HUES48 (cell line): ENCODE measurements at regions not wholly inside any gene's neighbourhood (a gene's known extent, or its start where the extent isn't known, plus 50 kb on each side); places are given as distances from the start of the nearest gene placed in this dataset.

Source experiments
- H3K27ac ChIP-seq: one replicate; pipeline ENCODE4 v1.7.0; 2013; ENCODE audit warnings: low read depth, low read length, inconsistent platforms
- H3K27me3 ChIP-seq: 2 replicates; pipeline ENCODE4 v1.6.1; 2013; ENCODE audit warnings: mild to moderate bottlenecking, low read length; ENCODE audit not compliant: control insufficient read depth, insufficient read depth
- H3K36me3 ChIP-seq: 2 replicates; pipeline ENCODE4 v1.6.1; 2013; ENCODE audit warnings: low read length; ENCODE audit not compliant: control insufficient read depth, insufficient read depth
- H3K4me1 ChIP-seq: 2 replicates; pipeline ENCODE4 v1.6.1; 2013; ENCODE audit warnings: mild to moderate bottlenecking, low read length; ENCODE audit not compliant: control insufficient read depth, insufficient read depth
- H3K4me3 ChIP-seq: 2 replicates; pipeline ENCODE4 v1.5.1; 2013; ENCODE audit warnings: mild to moderate bottlenecking, low read depth, low read length
- H3K9ac ChIP-seq: 2 replicates; pipeline ENCODE4 v1.6.1; 2013; ENCODE audit warnings: mild to moderate bottlenecking, low read depth, low read length, moderate library complexity
- H3K9me3 ChIP-seq: 2 replicates; pipeline ENCODE4 v1.6.1; 2013; ENCODE audit warnings: low read length; ENCODE audit not compliant: control insufficient read depth, insufficient read depth

GRCh38 chr13:74769333-74769732 is 635.1 kb upstream of the KLF12 start:
- Histone ChIP-seq H3K4me3 (no peak overlapping the region), H3K27ac (no peak overlapping the region), H3K4me1 (peaks cover 9% of the 10 kb centered on the region; the same call in 1 of the 2 replicates), H3K9ac (no peak overlapping the region), H3K36me3 (no peaks in the 10 kb centered on the region), H3K27me3 (no peaks in the 10 kb centered on the region), H3K9me3 (no peaks in the 10 kb centered on the region)

- H3K9ac ChIP-seq: no peak overlapping the region
- no peaks in the 10 kb centered on the region for H3K36me3 ChIP-seq
- H3K4me1 ChIP-seq: 0 out of 2 replicates have a peak, but pooled peaks cover 2% of the 10 kb centered on the region
- no peaks in the 10 kb centered on the region for H3K27me3 ChIP-seq
- no peak overlapping the region for H3K27ac ChIP-seq
- no peaks in the 10 kb centered on the region for H3K9me3 ChIP-seq
- H3K4me3 ChIP-seq: no peak overlapping the region
These were observed 634.4 kb upstream of the KLF12 start for GRCh38 chr13:74768521-74769085.

GRCh38 chr13:74767050-74767449 is 632.8 kb upstream of the KLF12 start:
- no peak overlapping the region for H3K27ac ChIP-seq
- no peaks in the 10 kb centered on the region for H3K9me3 ChIP-seq
- H3K4me3 ChIP-seq: no peak overlapping the region
- no peaks in the 10 kb centered on the region for H3K36me3 ChIP-seq
- no peaks in the 10 kb centered on the region for H3K4me1 ChIP-seq
- H3K27me3 ChIP-seq: no peaks in the 10 kb centered on the region
- no peak overlapping the region for H3K9ac ChIP-seq

GRCh38 chr13:74765955-74766354 is 631.8 kb upstream of the KLF12 start:
- H3K36me3 ChIP-seq: no peaks in the 10 kb centered on the region
- H3K27me3 ChIP-seq: no peaks in the 10 kb centered on the region
- H3K9me3 ChIP-seq: no peaks in the 10 kb centered on the region
- no peak overlapping the region for H3K9ac ChIP-seq
- no peak overlapping the region for H3K4me3 ChIP-seq
- 0 out of 2 replicates have a peak, but pooled peaks cover 6% of the 10 kb centered on the region for H3K4me1 ChIP-seq
- H3K27ac ChIP-seq: no peak overlapping the region

- Histone ChIP-seq H3K4me1 (0 out of 2 replicates have a peak, but pooled peaks cover 6% of the 10 kb centered on the region), H3K9me3 (no peaks in the 10 kb centered on the region), H3K36me3 (no peaks in the 10 kb centered on the region), H3K27ac (no peak overlapping the region), H3K27me3 (no peaks in the 10 kb centered on the region), H3K9ac (no peak overlapping the region), H3K4me3 (no peak overlapping the region)
These were observed 627.9 kb upstream of the KLF12 start for GRCh38 chr13:74761801-74762757.

GRCh38 chr13:74758188-74758587 is 624.0 kb upstream of the KLF12 start:
- no peak overlapping the region for H3K4me3 ChIP-seq
- no peaks in the 10 kb centered on the region for H3K9me3 ChIP-seq
- H3K36me3 ChIP-seq: no peaks in the 10 kb centered on the region
- no peaks in the 10 kb centered on the region for H3K27me3 ChIP-seq
- H3K4me1 ChIP-seq: 0 out of 2 replicates have a peak, but pooled peaks cover 6% of the 10 kb centered on the region
- H3K27ac ChIP-seq: no peak overlapping the region
- H3K9ac ChIP-seq: no peak overlapping the region

GRCh38 chr13:74755065-74755464 is 620.9 kb upstream of the KLF12 start:
- Histone ChIP-seq H3K36me3 (no peaks in the 10 kb centered on the region), H3K9ac (no peak overlapping the region), H3K4me1 (no peaks in the 10 kb centered on the region), H3K27ac (no peak overlapping the region), H3K9me3 (no peaks in the 10 kb centered on the region), H3K4me3 (no peak overlapping the region), H3K27me3 (no peaks in the 10 kb centered on the region)

GRCh38 chr13:74751739-74752138 is 617.5 kb upstream of the KLF12 start:
- no peaks in the 10 kb centered on the region for H3K4me1 ChIP-seq
- H3K9me3 ChIP-seq: no peaks in the 10 kb centered on the region
- H3K27me3 ChIP-seq: no peaks in the 10 kb centered on the region
- H3K27ac ChIP-seq: no peak overlapping the region
- H3K9ac ChIP-seq: no peak overlapping the region
- no peaks in the 10 kb centered on the region for H3K36me3 ChIP-seq
- no peak overlapping the region for H3K4me3 ChIP-seq

- Histone ChIP-seq H3K36me3 (no peaks in the 10 kb centered on the region), H3K27ac (no peak overlapping the region), H3K9ac (no peak overlapping the region), H3K4me3 (no peak overlapping the region), H3K27me3 (no peaks in the 10 kb centered on the region), H3K4me1 (no peaks in the 10 kb centered on the region), H3K9me3 (no peaks in the 10 kb centered on the region)
These were observed 613.2 kb upstream of the KLF12 start for GRCh38 chr13:74747186-74747955.

- Histone ChIP-seq H3K9me3 (no peaks in the 10 kb centered on the region), H3K36me3 (no peaks in the 10 kb centered on the region), H3K27ac (no peak overlapping the region), H3K27me3 (no peaks in the 10 kb centered on the region), H3K4me3 (no peak overlapping the region), H3K4me1 (no peaks in the 10 kb centered on the region), H3K9ac (no peak overlapping the region)
These were observed 609.8 kb upstream of the KLF12 start for GRCh38 chr13:74743992-74744391.
